ENCODE measurements at regions not wholly inside any gene's neighbourhood (a gene's known extent, or its start where the extent isn't known, plus 50 kb on each side); places are given as distances from the start of the nearest gene placed in this dataset.

GRCh38 chr12:27907766-27908165 lies 64.8 kb downstream of the PTHLH start:
- no peak for TF ChIP-seq CTCF (conservative IDR thresholded peaks at IDR 0.05)
- peak overlapping the region; percentile 75; the same call in 1 of the 2 replicates for H3K27ac ChIP-seq

- peak overlapping the region; percentile 75 for H3K27ac ChIP-seq
- TF ChIP-seq CTCF (conservative IDR thresholded peaks at IDR 0.05): no peak
Observed at GRCh38 chr12:27906658-27907473, 65.7 kb downstream of the PTHLH start.

- peak overlapping the region; percentile 75 for H3K27ac ChIP-seq
- no peak for TF ChIP-seq CTCF (conservative IDR thresholded peaks at IDR 0.05)
Observed at GRCh38 chr12:27906127-27906500, 66.4 kb downstream of the PTHLH start.

GRCh38 chr12:27905285-27906126 lies 67.0 kb downstream of the PTHLH start:
- peak overlapping the region; percentile 75 for H3K27ac ChIP-seq
- TF ChIP-seq CTCF (conservative IDR thresholded peaks at IDR 0.05): no peak

- no peak overlapping the region for H3K27ac ChIP-seq
- TF ChIP-seq CTCF (conservative IDR thresholded peaks at IDR 0.05): no peak
Observed at GRCh38 chr12:27902651-27903050, 69.9 kb downstream of the PTHLH start.

- no peak for TF ChIP-seq CTCF (conservative IDR thresholded peaks at IDR 0.05)
- H3K27ac ChIP-seq: no peak overlapping the region
Observed at GRCh38 chr12:27901959-27902358, 70.6 kb downstream of the PTHLH start.
